ENCODE measurements at regions not wholly inside any gene's neighbourhood (a gene's known extent, or its start where the extent isn't known, plus 50 kb on each side); places are given as distances from the start of the nearest gene placed in this dataset.
A peak's percentile ranks its signal among the peaks of the same experiment; 100 is the strongest.
"Not testable (repeated sequence)": the region's sequence is repeated elsewhere in the genome, so short reads cannot be mapped to it uniquely, and the experiment has no call there.

DNA sequence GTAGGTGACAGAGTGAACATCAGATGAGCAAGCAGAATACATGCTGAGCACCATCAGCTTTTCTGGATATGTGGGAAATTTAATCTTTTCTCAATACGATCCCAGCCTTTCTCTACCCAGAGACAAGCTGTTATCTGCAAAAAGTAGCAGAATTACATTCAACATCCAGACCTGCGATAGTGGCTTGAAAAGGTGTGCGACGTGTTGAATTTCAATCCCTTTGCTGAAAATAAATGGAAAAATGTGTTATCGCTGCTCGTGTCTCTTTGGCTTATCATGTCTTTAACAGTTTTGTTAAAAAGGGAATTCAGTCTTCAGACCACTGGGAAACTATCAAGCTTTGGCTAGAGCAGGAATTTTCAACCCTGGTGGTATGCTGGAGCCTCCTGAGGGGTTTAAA, 98.8 kb upstream of the FAM20A start:
- DNase-seq, result no peak

GRCh38 chr17:68698746-68699145, 97.6 kb upstream of the FAM20A start:
- no peak for DNase-seq

DNA sequence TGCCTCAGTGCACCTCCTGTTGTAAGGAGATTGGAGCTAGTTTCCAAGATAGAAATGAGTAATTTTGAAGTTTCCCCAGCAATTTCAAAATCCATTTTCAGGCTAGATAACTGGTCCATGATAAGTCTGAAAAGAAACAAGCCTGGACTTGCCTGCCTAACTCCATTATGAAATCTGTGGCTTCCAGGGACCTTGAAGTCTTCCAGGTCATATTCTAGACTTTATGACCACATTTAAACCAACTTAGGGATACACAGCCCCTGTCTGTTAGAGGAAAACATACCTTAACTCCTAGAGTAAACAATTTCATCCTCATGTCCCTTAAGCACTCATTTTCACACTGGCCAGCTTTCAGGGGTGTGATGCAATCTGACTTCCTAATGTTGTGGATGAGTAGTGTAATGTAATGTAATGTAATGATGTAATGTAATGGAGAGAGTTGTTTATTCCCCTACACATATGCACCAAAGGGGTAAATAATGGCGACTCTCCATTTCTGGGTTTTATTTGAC, 96.7 kb upstream of the FAM20A start:
- no peak for DNase-seq

DNA sequence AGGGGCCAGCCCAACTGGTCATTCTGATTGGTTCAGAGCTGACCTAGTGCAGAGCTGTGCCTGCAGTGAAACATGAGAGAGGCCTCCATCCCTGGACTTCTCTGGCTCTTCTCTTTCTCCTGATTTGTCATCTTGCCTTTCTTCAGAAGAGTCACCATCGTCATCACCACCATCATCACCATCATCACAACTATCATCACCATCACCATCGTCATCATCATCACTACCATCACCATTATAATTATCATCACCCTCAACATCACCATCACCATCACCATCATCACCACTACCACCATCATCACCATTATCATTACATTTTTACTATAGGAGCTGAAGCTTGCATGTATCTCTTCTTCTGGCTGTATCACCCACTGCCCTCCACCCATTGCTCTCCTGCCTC, 94.5 kb upstream of the FAM20A start:
- DNase-seq, result no peak

- DNase-seq, result no peak
Observed at GRCh38 chr17:68694791-68695485, 93.8 kb upstream of the FAM20A start.

DNA sequence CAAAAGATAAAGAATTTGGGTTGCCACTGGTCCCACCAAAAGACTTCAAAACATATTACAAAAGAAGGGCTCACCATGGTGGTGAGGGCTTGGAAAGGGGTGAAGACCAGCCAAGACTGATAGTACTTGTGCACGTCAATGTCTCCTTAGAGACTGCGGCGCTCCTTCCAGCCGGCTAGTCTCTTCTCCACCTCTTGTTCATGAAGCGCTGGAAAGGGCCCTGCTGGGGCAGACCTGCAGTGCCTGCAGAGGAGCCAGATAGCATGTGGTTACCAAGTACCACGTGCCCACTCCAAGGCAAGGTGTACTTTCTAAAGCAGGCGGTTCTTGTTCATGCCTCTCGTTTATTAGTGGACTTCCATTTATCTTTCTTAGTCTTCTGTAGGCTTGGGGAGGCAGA, 92.7 kb upstream of the FAM20A start:
- no peak for DNase-seq

DNA sequence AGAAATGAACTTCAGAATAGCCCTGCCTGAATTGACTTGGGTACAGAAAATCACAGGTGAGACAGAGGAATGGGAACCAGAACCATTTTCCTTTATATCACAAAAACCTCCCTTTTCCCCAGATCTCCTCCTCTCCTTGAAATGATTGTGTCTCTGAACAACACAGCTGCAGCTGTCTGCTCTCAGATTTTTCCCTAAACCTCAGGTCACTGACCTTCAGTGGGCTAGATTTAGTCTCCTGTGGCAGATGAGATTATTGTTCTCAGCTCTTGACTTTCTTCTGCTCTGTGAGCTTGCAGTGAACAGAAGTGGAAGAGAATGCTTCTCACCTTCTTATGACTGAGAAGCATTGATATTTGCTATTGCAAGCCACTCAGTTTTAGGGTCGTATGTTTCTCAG, 92.3 kb upstream of the FAM20A start:
- no peak for DNase-seq

DNA sequence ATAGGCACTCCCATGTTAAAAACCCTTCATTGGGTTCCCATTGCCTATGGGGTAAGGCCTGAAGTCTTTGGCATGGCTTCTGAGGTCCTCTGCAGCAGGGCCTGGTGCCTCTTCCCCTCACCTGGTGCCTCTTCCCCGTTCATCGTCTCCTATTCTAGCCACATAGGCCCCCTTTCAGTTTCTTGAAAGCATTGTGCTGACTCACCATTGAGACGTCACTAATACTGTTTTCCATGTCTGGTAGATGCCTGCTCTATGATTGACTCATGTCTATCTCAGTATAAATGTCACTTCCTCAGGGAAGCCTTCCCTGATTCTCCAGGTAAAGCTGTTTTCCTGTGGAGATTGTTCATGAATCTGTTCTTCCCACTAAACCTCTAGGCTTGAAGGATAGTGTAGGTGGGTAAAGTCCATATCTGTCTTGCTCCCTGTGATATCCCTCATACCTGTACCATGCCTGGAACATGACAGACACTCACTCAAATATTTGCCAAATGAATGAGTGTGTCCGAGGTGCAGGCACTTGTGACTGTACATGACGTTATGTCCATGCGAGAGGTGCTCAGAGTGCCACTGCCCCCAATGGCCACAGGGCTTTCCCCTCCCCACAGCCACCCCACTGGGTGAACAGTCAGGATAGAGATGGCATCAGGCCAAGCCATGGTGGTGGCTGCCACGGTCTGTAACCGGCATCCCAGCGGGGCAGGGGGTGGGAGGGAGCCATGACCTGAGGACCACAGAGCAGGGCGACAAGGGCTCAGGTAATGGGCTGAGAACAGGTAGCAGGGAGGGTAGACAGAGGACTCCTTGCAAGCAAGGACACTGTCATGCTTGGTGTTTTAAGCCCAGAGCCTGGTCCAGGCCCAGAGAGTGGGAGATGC, 85.2 kb upstream of the FAM20A start:
- no peak for DNase-seq

GRCh38 chr17:68684949-68685357, 83.8 kb upstream of the FAM20A start:
- no peak for DNase-seq

- peak; percentile 13 to 67 for DNase-seq
Observed at GRCh38 chr17:68682903-68683302, 81.7 kb upstream of the FAM20A start.

DNA sequence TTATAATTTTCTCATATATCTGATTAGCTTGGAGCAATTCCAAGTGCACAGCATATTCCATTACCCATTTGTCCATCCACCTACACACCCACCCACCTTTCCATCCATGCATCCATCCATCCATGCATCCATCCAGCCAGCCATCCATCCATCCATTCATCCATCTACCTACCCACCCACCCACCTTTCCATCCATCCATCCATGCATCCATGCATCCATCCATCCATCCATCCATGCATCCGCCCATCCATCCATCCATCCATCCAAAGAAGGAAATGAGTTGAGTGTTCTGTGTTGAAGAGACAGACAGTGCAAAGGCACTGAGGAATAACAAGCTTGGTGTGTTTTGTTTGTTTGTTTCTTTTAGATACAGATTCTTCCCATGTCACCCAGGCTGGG, 78.7 kb upstream of the FAM20A start:
- DNase-seq, result no peak

DNA sequence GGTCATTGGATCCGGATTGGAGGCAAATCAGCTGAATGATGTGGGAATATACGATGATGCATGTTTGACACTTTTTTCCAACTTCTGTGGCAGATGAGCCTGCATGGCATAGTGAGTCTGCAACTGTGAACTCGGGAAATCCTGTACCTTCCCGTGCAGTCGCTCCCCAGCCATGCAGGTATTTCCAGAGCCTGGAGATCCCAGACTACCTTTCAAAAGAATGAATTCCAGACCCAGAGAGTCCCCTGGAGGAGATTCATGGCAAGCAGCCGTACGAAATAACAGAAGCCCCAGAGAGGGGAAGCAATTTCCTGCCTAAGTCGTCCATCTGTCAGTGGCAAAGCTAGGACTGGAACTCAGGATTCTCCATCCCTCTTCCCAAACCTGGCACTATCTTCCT, 75.7 kb upstream of the FAM20A start:
- no peak for DNase-seq

DNA sequence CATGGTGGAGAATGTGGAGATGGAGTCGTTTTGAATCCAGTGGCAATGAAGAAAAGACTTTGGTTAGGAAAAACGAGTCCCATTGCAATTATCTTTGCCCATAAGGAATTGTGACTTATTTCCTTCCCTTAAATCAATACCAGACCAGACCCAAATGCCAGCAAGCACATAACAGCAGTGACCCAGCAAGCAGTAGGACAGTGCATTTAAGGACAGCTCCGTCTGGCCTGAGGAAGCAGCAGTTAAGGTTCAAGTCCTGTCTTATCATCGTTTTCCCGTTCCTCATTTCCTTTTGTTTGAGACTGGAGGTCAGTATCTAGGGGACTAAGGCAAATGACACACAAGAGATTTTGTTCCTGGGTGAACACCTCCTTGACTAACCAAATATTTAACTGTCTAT, 74.6 kb upstream of the FAM20A start:
- no peak for DNase-seq

- no peak for DNase-seq
Observed at GRCh38 chr17:68674029-68674925, 73.1 kb upstream of the FAM20A start.

DNA sequence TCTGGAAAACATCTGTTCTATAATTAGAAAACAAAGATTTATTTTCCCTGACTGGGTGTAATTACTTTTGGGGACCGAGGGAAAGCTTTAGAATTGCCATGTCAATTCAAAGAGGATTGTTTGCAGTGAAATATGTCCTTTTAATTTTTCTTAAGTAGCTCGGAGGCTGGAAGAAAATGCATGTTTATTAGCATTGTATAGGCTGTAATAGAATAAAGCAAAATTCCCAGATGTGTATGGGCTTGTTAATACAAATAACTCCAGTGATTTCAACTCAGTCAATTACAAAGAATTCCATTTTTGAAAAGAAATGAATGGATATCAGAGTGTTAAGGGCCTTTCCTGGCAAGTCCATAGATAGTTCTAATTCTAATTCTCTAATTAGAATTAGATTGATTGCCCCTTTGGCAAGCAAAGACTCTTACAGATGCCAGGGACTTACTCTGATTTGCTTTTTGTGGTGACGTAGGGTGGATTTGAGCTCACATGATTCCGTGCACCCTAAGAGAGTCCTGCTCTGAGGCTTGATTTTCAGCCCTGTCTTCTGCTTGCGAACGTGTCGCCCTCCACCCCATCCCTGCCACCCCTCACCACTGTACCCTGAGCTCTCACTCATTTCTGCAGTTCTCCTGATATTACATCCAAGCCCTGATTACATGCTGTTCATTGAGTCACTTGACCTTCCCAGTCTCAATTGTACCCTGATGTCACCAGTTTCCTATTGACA, 70.0 kb upstream of the FAM20A start:
- no peak for DNase-seq

- not testable (repeated sequence) for DNase-seq
Observed at GRCh38 chr17:68666438-68666837, 65.3 kb upstream of the FAM20A start.

GRCh38 chr17:68665373-68665772, 64.2 kb upstream of the FAM20A start:
- DNase-seq, result no peak

DNA sequence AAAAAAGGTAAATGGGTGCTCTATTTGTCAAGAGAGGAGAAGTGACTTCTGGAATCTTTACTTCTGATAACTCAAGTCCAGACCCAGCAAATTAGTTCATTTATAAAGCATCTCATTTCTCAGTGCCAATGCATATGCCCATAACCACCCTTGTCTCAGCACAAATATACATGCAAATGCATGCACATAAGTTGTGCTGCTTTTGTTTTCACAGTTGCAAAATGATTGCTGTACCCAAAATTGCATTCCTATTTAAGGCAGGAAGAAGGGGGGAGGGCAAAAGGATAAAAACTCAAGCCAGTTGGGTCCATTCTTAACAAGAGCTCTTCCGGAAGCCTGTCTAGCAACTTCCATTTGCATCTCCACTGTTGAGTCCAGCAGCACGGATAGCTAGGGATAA, 61.3 kb upstream of the FAM20A start:
- no peak for DNase-seq

GRCh38 chr17:68662037-68662432, 60.9 kb upstream of the FAM20A start:
- no peak for DNase-seq

DNA sequence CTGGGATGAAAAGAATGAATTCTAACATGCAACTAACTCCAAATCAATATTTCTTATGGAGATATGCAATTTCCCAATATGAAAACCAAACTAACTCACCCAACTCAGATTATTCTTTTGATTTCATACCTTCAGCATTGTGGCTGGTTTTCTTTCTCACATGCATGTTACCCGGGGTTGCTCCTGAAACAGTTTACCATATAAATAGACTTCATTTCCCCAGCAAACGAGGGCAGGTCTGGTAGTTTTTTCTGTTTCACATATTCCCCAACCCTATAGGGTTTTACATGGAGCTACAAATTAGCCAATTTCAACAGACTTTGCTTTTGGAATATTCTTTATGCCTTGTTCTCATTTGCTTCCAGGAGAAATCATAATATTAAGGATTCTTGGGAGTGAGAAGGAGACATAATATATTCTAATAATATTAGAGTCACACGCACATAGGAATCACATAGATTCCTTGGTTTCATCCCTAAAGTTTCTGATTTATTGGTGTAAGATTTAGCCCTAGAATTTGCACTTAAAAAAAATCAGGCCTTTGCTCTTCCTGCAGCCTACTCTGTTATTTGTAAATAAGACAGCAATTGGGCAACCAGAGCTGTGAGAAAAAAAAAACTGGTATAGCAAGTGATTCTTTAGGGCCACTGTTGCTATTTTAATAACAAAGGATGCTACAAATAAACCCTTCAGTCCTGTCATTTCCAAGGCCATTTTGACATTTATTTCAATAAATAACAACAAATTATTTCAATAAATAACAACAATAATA, 60.3 kb upstream of the FAM20A start:
- DNase-seq, result no peak

- no peak for DNase-seq
Observed at GRCh38 chr17:68660302-68660701, 59.1 kb upstream of the FAM20A start.
